Effector memory CD4-positive, alpha-beta T cell (primary cell): ENCODE measurements at regions not wholly inside any gene's neighbourhood (a gene's known extent, or its start where the extent isn't known, plus 50 kb on each side); places are given as distances from the start of the nearest gene placed in this dataset.

ENCODE experiments used
- DNase-seq, 3 donors: peaks; one replicate each; pipeline ENCODE4 v3.0.0-alpha.2; 2020
- H3K27ac ChIP-seq: 2 replicates; pipeline ENCODE4 v1.7.0; 2013; ENCODE audit warnings: mild to moderate bottlenecking, low read length, moderate library complexity; ENCODE audit not compliant: insufficient read depth, poor library complexity, severe bottlenecking
- H3K27me3 ChIP-seq: replicated peaks from 2 replicates; pipeline ENCODE4 v1.7.0; 2013; ENCODE audit warnings: mild to moderate bottlenecking, low read length; ENCODE audit not compliant: insufficient read depth, control insufficient read depth, poor library complexity, severe bottlenecking
- H3K36me3 ChIP-seq: 2 replicates; pipeline ENCODE4 v1.7.0; 2013; ENCODE audit warnings: mild to moderate bottlenecking, low read length, moderate library complexity; ENCODE audit not compliant: control insufficient read depth, insufficient read depth
- H3K4me1 ChIP-seq: 2 replicates; pipeline ENCODE4 v1.7.0; 2013; ENCODE audit warnings: low read length, mild to moderate bottlenecking; ENCODE audit not compliant: control insufficient read depth, insufficient read depth, poor library complexity, severe bottlenecking
- H3K4me3 ChIP-seq: 2 replicates; pipeline ENCODE4 v1.7.0; 2013; ENCODE audit warnings: low read length, low read depth, mild to moderate bottlenecking; ENCODE audit not compliant: insufficient read depth, poor library complexity, severe bottlenecking
- H3K9me3 ChIP-seq: 2 replicates; pipeline ENCODE4 v1.7.0; 2013; ENCODE audit warnings: mild to moderate bottlenecking, low read length, moderate library complexity; ENCODE audit not compliant: control insufficient read depth

GRCh38 chr17:15051933-15052332 is 213.2 kb downstream of the PMP22 start:
- H3K27ac ChIP-seq, result no peak overlapping the region
- H3K4me3 ChIP-seq, result no peak overlapping the region
- no peaks in the 10 kb centered on the region for H3K27me3 ChIP-seq
- no peaks in the 10 kb centered on the region for H3K9me3 ChIP-seq
- H3K36me3 ChIP-seq, result no peaks in the 10 kb centered on the region
- no peak for DNase-seq
- no peaks in the 10 kb centered on the region for H3K4me1 ChIP-seq

DNA sequence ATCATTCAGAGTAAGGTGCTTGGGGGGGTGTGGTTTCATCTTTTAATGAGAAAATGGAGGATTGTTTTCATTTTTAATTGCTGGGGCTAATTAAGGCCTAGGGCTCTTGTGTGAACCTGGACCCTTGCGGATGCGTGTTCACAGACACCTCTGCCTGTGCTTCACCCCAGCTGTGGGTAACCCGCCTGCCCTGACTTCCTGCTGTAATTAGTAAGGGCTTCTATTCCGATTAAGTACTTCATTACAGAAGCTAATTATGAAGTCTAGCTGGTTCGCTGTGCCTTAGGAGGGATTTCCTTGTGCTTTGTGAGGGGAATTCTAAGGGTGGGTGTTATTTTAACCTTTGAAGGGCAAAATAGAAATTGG is 215.3 kb downstream of the PMP22 start:
- no peaks in the 10 kb centered on the region for H3K9me3 ChIP-seq
- no peak overlapping the region for H3K27ac ChIP-seq
- no peaks in the 10 kb centered on the region for H3K27me3 ChIP-seq
- no peak overlapping the region for H3K4me3 ChIP-seq
- H3K36me3 ChIP-seq, result no peaks in the 10 kb centered on the region
- no peak for DNase-seq
- no peaks in the 10 kb centered on the region for H3K4me1 ChIP-seq

GRCh38 chr17:15048933-15049794 is 216.0 kb downstream of the PMP22 start:
- Histone ChIP-seq H3K27ac (no peak overlapping the region), H3K4me3 (no peak overlapping the region), H3K9me3 (no peaks in the 10 kb centered on the region), H3K4me1 (no peaks in the 10 kb centered on the region), H3K36me3 (no peaks in the 10 kb centered on the region), H3K27me3 (no peaks in the 10 kb centered on the region)
- DNase-seq, result no peak

DNA sequence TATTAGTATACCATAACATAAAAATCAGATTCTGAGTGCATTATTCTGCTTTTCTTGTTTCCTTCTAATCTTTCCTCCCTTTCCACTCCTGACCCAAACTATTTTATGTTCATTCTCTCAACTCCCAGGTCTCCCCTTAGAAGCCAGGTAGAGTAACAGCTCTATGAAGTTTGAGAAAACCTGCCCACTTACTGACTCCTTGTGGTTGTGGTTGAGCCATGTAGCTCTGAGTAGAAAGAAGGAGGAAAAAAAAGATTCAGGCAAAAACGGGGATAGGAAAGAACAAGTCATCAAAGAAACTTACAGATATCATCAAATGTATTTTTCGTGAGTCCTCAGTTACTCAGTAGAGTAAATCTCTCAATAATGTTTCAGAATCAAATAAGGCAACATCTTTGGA is 216.7 kb downstream of the PMP22 start:
- H3K4me1 ChIP-seq, result no peaks in the 10 kb centered on the region
- no peaks in the 10 kb centered on the region for H3K27me3 ChIP-seq
- H3K27ac ChIP-seq, result no peak overlapping the region
- no peaks in the 10 kb centered on the region for H3K36me3 ChIP-seq
- no peak overlapping the region for H3K4me3 ChIP-seq
- DNase-seq, result no peak
- H3K9me3 ChIP-seq, result no peaks in the 10 kb centered on the region

DNA sequence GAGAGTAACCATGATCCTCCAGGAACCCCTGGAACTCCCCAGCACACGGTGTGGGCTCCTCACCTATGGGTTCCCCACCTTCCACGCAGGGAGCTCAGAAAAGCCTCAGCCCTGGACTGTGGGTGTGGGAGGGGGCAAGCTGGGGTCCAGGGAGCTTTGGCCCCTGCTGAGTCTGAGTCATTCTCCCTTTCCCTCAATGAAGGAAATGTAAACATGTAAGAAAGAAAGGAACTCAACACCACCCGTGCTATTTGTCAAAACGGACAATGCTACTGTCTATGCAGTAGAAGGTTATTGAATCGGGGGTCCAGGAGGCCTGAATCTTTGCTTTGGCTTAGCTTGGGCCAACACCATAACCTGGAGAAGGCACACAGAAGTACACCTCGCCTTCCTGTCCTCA is 222.8 kb downstream of the PMP22 start:
- no peaks in the 10 kb centered on the region for H3K36me3 ChIP-seq
- H3K27me3 ChIP-seq, result no peaks in the 10 kb centered on the region
- no peak overlapping the region for H3K4me3 ChIP-seq
- no peak for DNase-seq
- no peaks in the 10 kb centered on the region for H3K9me3 ChIP-seq
- H3K27ac ChIP-seq, result no peak overlapping the region
- H3K4me1 ChIP-seq, result no peaks in the 10 kb centered on the region

GRCh38 chr17:15039366-15039765 is 225.8 kb downstream of the PMP22 start:
- Histone ChIP-seq H3K27me3 (no peaks in the 10 kb centered on the region), H3K27ac (no peak overlapping the region), H3K4me3 (no peak overlapping the region), H3K4me1 (no peaks in the 10 kb centered on the region), H3K36me3 (no peaks in the 10 kb centered on the region), H3K9me3 (no peaks in the 10 kb centered on the region)
- DNase-seq, result no peak

- DNase-seq, result no peak
- no peaks in the 10 kb centered on the region for H3K9me3 ChIP-seq
- H3K4me3 ChIP-seq, result no peak overlapping the region
- no peak overlapping the region for H3K27ac ChIP-seq
- no peaks in the 10 kb centered on the region for H3K36me3 ChIP-seq
- no peaks in the 10 kb centered on the region for H3K4me1 ChIP-seq
- H3K27me3 ChIP-seq, result no peaks in the 10 kb centered on the region
Measured at GRCh38 chr17:15038656-15039055, 226.5 kb downstream of the PMP22 start.

- H3K4me3 ChIP-seq, result no peak overlapping the region
- no peaks in the 10 kb centered on the region for H3K36me3 ChIP-seq
- H3K4me1 ChIP-seq, result no peaks in the 10 kb centered on the region
- no peak overlapping the region for H3K27ac ChIP-seq
- DNase-seq, result no peak
- H3K9me3 ChIP-seq, result no peaks in the 10 kb centered on the region
- no peaks in the 10 kb centered on the region for H3K27me3 ChIP-seq
Measured at GRCh38 chr17:15036238-15036637, 228.9 kb downstream of the PMP22 start.

- Histone ChIP-seq H3K4me1 (no peaks in the 10 kb centered on the region), H3K27me3 (no peaks in the 10 kb centered on the region), H3K27ac (no peak overlapping the region), H3K36me3 (no peaks in the 10 kb centered on the region), H3K4me3 (no peak overlapping the region), H3K9me3 (no peaks in the 10 kb centered on the region)
- no peak for DNase-seq
Measured at GRCh38 chr17:15031975-15032374, 233.2 kb downstream of the PMP22 start.

GRCh38 chr17:15029469-15029868 is 235.7 kb downstream of the PMP22 start:
- no peak overlapping the region for H3K4me3 ChIP-seq

More at GRCh38 chr17:15029469-15029868, 235.7 kb downstream of the PMP22 start:
- no peaks in the 10 kb centered on the region for H3K27me3 ChIP-seq
- H3K4me1 ChIP-seq, result no peaks in the 10 kb centered on the region
- no peak for DNase-seq
- no peak overlapping the region for H3K27ac ChIP-seq
- H3K9me3 ChIP-seq, result no peaks in the 10 kb centered on the region
- H3K36me3 ChIP-seq, result no peaks in the 10 kb centered on the region
